Fibroblast of villous mesenchyme (primary cell): ENCODE measurements at regions not wholly inside any gene's neighbourhood (a gene's known extent, or its start where the extent isn't known, plus 50 kb on each side); places are given as distances from the start of the nearest gene placed in this dataset.
"Not testable (repeated sequence)": the region's sequence is repeated elsewhere in the genome, so short reads cannot be mapped to it uniquely, and the experiment has no call there.

Experiments used
- DNase-seq: peaks from one replicate; pipeline ENCODE4 v3.0.0-alpha.2; 2010; ENCODE audit warnings: low read depth
- H3K4me3 ChIP-seq: 2 replicates; pipeline ENCODE4 v1.5.1; 2011; ENCODE audit warnings: low read depth, mild to moderate bottlenecking, low read length
- CTCF ChIP-seq: IDR thresholded peaks from 2 replicates; pipeline ENCODE4 v1.5.1; 2012; ENCODE audit warnings: low read depth, mild to moderate bottlenecking, low read length; ENCODE audit not compliant: insufficient read depth

DNA sequence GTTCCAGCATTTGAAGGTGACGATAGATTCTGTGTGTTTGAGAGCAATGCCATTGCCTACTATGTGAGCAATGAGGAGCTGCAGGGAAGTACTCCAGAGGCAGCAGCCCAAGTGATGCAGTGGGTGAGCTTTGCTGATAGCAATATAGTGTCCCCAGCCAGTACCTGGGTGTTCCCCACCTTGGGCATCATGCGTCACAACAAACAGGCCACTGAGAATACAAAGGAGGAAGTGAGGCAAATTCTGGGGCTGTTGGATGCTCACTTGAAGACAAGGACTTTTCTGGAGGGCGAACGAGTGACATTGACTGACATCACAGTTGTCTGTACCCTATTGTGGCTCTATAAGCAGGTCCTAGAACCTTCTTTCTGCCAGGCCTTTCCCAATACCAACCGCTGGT is 142.0 kb downstream of the PLS3 start:
- no peak for TF ChIP-seq CTCF
- no peak overlapping the region for H3K4me3 ChIP-seq
- DNase-seq, result no peak

- no peak for DNase-seq
- no peak for TF ChIP-seq CTCF
- no peak overlapping the region for H3K4me3 ChIP-seq
These were observed 148.1 kb downstream of the PLS3 start for GRCh38 chrX:115709039-115709438.

- no peak for TF ChIP-seq CTCF
- no peak for DNase-seq
These were observed 151.5 kb downstream of the PLS3 start for GRCh38 chrX:115712484-115712883.

DNA sequence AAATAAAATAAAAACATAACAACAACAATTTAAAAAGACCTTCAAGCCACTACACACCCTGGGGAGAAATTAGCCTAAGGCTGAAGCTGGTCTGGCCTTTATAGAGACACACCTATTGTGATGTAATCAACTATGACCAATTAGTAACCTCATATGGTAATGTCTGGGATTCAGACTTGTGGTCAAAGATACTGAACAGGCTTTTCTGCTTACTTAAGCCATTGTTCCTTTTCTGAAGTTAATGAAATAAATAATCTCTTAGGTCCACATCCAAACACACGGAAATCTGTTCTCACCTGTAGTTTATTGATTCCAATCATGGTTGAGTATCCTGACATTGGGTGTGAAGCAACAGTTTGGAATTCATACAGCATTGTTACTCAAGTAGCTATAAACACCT is 152.5 kb downstream of the PLS3 start:
- no peak overlapping the region for H3K4me3 ChIP-seq
- TF ChIP-seq CTCF, result no peak
- DNase-seq, result no peak

More at GRCh38 chrX:115712484-115712883, 151.5 kb downstream of the PLS3 start:
- no peak overlapping the region for H3K4me3 ChIP-seq

GRCh38 chrX:115719171-115719570 is 158.2 kb downstream of the PLS3 start:
- TF ChIP-seq CTCF, result no peak
- peak overlapping the region; percentile 32 for H3K4me3 ChIP-seq
- DNase-seq, result no peak

- not testable (repeated sequence) for DNase-seq, H3K4me3 ChIP-seq
These were observed 161.9 kb downstream of the PLS3 start for GRCh38 chrX:115722724-115723433.

GRCh38 chrX:115725370-115725769 is 164.4 kb downstream of the PLS3 start:
- DNase-seq, result not testable (repeated sequence)

DNA sequence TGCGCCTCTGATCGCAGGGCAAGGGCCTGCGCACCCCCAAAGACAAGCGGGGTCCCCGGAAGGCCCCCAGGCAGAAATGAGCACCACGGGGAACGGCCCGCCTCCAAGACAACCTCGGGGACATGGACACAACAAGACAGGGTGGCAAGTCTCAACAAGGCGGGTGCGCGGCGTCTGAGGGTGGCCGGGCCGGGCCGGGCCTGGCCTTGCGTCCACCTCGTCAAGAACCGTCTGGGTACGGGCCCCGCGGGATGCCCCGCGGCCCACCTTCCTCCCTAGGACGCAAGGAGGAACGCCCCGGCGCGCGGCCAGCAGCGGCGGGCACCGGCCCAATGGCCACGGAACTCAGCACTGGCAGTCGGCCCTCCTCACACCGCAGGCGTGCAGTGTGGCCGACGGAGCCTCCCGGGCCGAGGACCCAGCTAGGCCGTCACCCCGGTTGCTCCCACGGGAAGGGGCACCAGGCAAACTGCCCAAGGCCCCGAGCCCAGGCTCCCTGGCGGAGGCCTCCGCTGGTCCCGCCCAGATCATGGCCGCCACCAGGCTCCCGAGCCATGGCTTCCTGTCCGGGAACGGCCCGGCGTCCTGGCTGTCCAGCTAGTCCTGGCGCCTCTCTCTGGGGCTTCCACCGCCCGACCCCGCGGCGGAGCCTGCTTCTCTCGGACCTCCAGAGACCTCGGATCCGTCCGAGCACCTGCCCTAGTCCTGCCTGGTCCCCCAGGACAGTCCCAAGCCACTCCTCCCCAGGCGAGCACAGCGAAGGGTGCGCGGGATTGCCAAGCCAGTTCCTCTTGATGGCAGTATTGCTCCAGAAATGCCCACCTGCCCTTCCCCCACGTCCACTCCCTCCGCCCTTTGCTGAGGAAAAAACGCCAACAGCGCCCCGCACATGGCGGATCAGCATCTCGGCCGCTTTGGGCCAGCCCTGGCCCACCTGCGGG is 167.1 kb downstream of the PLS3 start:
- H3K4me3 ChIP-seq, DNase-seq: not testable (repeated sequence)

More at GRCh38 chrX:115725370-115725769, 164.4 kb downstream of the PLS3 start:
- H3K4me3 ChIP-seq, result not testable (repeated sequence)

- not testable (repeated sequence) for DNase-seq, H3K4me3 ChIP-seq
These were observed 171.6 kb downstream of the PLS3 start for GRCh38 chrX:115732530-115732929.

DNA sequence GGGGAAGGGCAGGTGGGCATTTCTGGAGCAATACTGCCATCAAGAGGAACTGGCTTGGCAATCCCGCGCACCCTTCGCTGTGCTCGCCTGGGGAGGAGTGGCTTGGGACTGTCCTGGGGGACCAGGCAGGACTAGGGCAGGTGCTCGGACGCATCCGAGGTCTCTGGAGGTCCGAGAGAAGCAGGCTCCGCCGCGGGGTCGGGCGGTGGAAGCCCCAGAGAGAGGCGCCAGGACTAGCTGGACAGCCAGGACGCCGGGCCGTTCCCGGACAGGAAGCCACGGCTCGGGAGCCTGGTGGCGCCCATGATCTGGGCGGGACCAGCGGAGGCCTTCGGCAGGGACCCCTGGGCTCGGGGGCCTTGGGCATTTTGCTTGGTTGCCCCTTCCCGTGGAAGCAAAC is 174.3 kb downstream of the PLS3 start:
- DNase-seq, H3K4me3 ChIP-seq: not testable (repeated sequence)
